SU-DHL-6 (cell line): ENCODE measurements at regions not wholly inside any gene's neighbourhood (a gene's known extent, or its start where the extent isn't known, plus 50 kb on each side); places are given as distances from the start of the nearest gene placed in this dataset.

ENCODE experiments used
- H2AFZ ChIP-seq: fragments of 200-600 bp; sonication (generic); 2 replicates; pipeline ENCODE4 v1.6.1; 2014; ENCODE audit warnings: low read depth, mild to moderate bottlenecking, moderate library complexity, mixed read lengths, antibody characterized with exemption, low read length; ENCODE audit not compliant: severe bottlenecking
- H3F3A ChIP-seq: fragments of 200-600 bp; shearing (Covaris generic); 2 replicates; pipeline ENCODE4 v1.6.0; 2016; ENCODE audit warnings: antibody characterized with exemption, mild to moderate bottlenecking; ENCODE audit not compliant: insufficient read depth
- H3K27ac ChIP-seq: fragments of 200-600 bp; sonication (generic); 2 replicates; pipeline ENCODE4 v1.5.1; 2016; ENCODE audit warnings: low read depth, mild to moderate bottlenecking, low read length, moderate library complexity, mixed read lengths
- H3K27me3 ChIP-seq: fragments of 200-600 bp; sonication (generic), shearing (Covaris generic); 2 replicates; pipeline ENCODE4 v1.6.0; 2014; ENCODE audit warnings: mild to moderate bottlenecking, low read length
- H3K36me3 ChIP-seq: fragments of 200-600 bp; sonication (generic); 2 replicates; pipeline ENCODE4 v1.6.1; 2014; ENCODE audit warnings: mild to moderate bottlenecking, low read length, mixed read lengths
- H3K4me2 ChIP-seq: fragments of 300-600, 200-600 bp; shearing (Covaris generic), sonication (generic); 2 replicates; pipeline ENCODE4 v1.6.0; 2014; ENCODE audit warnings: low read length, low read depth, mild to moderate bottlenecking; ENCODE audit not compliant: poor library complexity, severe bottlenecking
- H3K4me3 ChIP-seq: fragments of 200-600 bp; sonication (generic); 2 replicates; pipeline ENCODE4 v1.5.1; 2014; ENCODE audit warnings: antibody characterized with exemption, low read length, mild to moderate bottlenecking, mixed read lengths; ENCODE audit not compliant: insufficient read depth, poor library complexity, severe bottlenecking
- H3K79me2 ChIP-seq: fragments of 200-600 bp; sonication (generic); 2 replicates; pipeline ENCODE4 v1.6.1; 2014; ENCODE audit warnings: mild to moderate bottlenecking, low read length, moderate library complexity; ENCODE audit not compliant: insufficient read depth
- H3K9ac ChIP-seq: fragments of 200-600 bp; sonication (generic); 2 replicates; pipeline ENCODE4 v1.7.0; 2014; ENCODE audit warnings: mild to moderate bottlenecking, low read length
- H3K9me2 ChIP-seq: fragments of 200-600 bp; sonication (generic); replicated peaks from 2 replicates; pipeline ENCODE4 v1.6.1; 2014; ENCODE audit warnings: low read length; ENCODE audit not compliant: insufficient read depth
- H3K9me3 ChIP-seq: fragments of 200-600 bp; sonication (generic); 2 replicates; pipeline ENCODE4 v1.6.1; 2014; ENCODE audit warnings: low read length, mixed read lengths; ENCODE audit not compliant: insufficient read depth
- H4K20me1 ChIP-seq: fragments of 200-600 bp; sonication (generic); 2 replicates; pipeline ENCODE4 v1.6.1; 2014; ENCODE audit warnings: low read depth, mild to moderate bottlenecking, antibody characterized with exemption, low read length, moderate library complexity, mixed read lengths
- CTCF ChIP-seq: fragments of 200-600 bp; sonication (generic); IDR thresholded peaks from one replicate; pipeline ENCODE4 v1.5.1; 2017; ENCODE audit warnings: antibody characterized with exemption, mild to moderate bottlenecking, low read length, moderate library complexity; ENCODE audit not compliant: insufficient read depth, poor library complexity, severe bottlenecking
- EZH2phosphoT487 ChIP-seq: fragments of 200-600 bp; sonication (generic), shearing (Covaris generic); conservative IDR thresholded peaks from 2 replicates; pipeline ENCODE4 v1.6.1; 2018; ENCODE audit warnings: mild to moderate bottlenecking, antibody characterized with exemption, low read length, moderate library complexity, mixed read lengths

- Histone ChIP-seq H3F3A (no peaks in the 10 kb centered on the region), H3K9me2 (no peaks in the 10 kb centered on the region), H2AFZ (no peak overlapping the region), H3K79me2 (no peaks in the 10 kb centered on the region), H3K4me2 (no peak overlapping the region), H3K4me3 (no peak overlapping the region), H3K9ac (no peak overlapping the region), H3K36me3 (no peaks in the 10 kb centered on the region), H3K27ac (no peak overlapping the region), H3K9me3 (no peaks in the 10 kb centered on the region), H4K20me1 (no peaks in the 10 kb centered on the region), H3K27me3 (no peaks in the 10 kb centered on the region)
- no peak for TF ChIP-seq EZH2phosphoT487
Measured at GRCh38 chr6:71481011-71481410, 192.4 kb downstream of the OGFRL1 start.

GRCh38 chr6:71481801-71482200 lies 193.2 kb downstream of the OGFRL1 start:
- no peak overlapping the region for H3K4me3 ChIP-seq
- no peak overlapping the region for H3K27ac ChIP-seq
- H3K27me3 ChIP-seq = no peaks in the 10 kb centered on the region
- no peaks in the 10 kb centered on the region for H3K9me3 ChIP-seq
- no peaks in the 10 kb centered on the region for H4K20me1 ChIP-seq
- TF ChIP-seq EZH2phosphoT487 = no peak
- no peak for TF ChIP-seq CTCF
- no peaks in the 10 kb centered on the region for H3K9me2 ChIP-seq
- no peaks in the 10 kb centered on the region for H3K36me3 ChIP-seq
- H3K4me2 ChIP-seq = no peak overlapping the region
- H3K79me2 ChIP-seq = no peaks in the 10 kb centered on the region
- H3F3A ChIP-seq = no peaks in the 10 kb centered on the region
- H3K9ac ChIP-seq = no peak overlapping the region
- H2AFZ ChIP-seq = no peak overlapping the region

- no peak overlapping the region for H3K9ac ChIP-seq
- H3K27ac ChIP-seq = no peak overlapping the region
- H3K36me3 ChIP-seq = no peaks in the 10 kb centered on the region
- H3K27me3 ChIP-seq = no peaks in the 10 kb centered on the region
- no peaks in the 10 kb centered on the region for H3K9me3 ChIP-seq
- no peaks in the 10 kb centered on the region for H4K20me1 ChIP-seq
- H3K79me2 ChIP-seq = no peaks in the 10 kb centered on the region
- H3K4me3 ChIP-seq = no peak overlapping the region
- H2AFZ ChIP-seq = no peak overlapping the region
- H3K9me2 ChIP-seq = no peaks in the 10 kb centered on the region
- H3F3A ChIP-seq = no peaks in the 10 kb centered on the region
- H3K4me2 ChIP-seq = no peak overlapping the region
- TF ChIP-seq EZH2phosphoT487 (no peak), CTCF (no peak)
Measured at GRCh38 chr6:71482742-71483141, 194.1 kb downstream of the OGFRL1 start.

GRCh38 chr6:71486461-71486860 lies 197.8 kb downstream of the OGFRL1 start:
- Histone ChIP-seq H2AFZ (no peak overlapping the region), H4K20me1 (no peaks in the 10 kb centered on the region), H3K9ac (no peak overlapping the region), H3K36me3 (no peaks in the 10 kb centered on the region), H3K27ac (no peak overlapping the region), H3K4me3 (no peak overlapping the region), H3K79me2 (no peaks in the 10 kb centered on the region), H3K4me2 (no peak overlapping the region), H3K9me2 (no peaks in the 10 kb centered on the region), H3K9me3 (no peaks in the 10 kb centered on the region), H3K27me3 (no peaks in the 10 kb centered on the region), H3F3A (no peaks in the 10 kb centered on the region)
- TF ChIP-seq CTCF (no peak), EZH2phosphoT487 (no peak)
